WTC11 (cell line): ENCODE measurements at regions not wholly inside any gene's neighbourhood (a gene's known extent, or its start where the extent isn't known, plus 50 kb on each side); places are given as distances from the start of the nearest gene placed in this dataset.
"Not testable (repeated sequence)": the region's sequence is repeated elsewhere in the genome, so short reads cannot be mapped to it uniquely, and the experiment has no call there.

ENCODE experiments used
- ATAC-seq: fragments of 200-7000 bp; cut with Tn5 transposase; 2 replicates; pipeline ENCODE4 v1.10.0; 2021; ENCODE audit warnings: mild to moderate bottlenecking, moderate library complexity
- CTCF ChIA-PET: fragments of 300-600 bp; sonication (Branson Sonifier 250); formaldehyde crosslinking; loops from one replicate; lab custom pipeline; 2021; ENCODE audit warnings: antibody characterized with exemption; lab: Charles Lee
- POLR2A ChIA-PET: fragments of 350-600 bp; sonication (Branson Sonifier 250); formaldehyde crosslinking; loops from one replicate; lab custom pipeline; 2021; ENCODE audit warnings: antibody characterized with exemption; lab: Charles Lee
- DNase-seq: peaks from one replicate; pipeline ENCODE4 v3.0.0; 2021; ENCODE audit warnings: low spot score
- H3K27ac Mint-ChIP-seq: 2 replicates; pipeline ENCODE4 v1.8.0; 2021; ENCODE audit warnings: mixed read lengths
- H3K27me3 Mint-ChIP-seq: 2 replicates; pipeline ENCODE4 v1.8.0; 2021; ENCODE audit warnings: low read depth, mild to moderate bottlenecking, moderate library complexity, mixed read lengths
- H3K36me3 Mint-ChIP-seq: 2 replicates; pipeline ENCODE4 v1.8.0; 2021; ENCODE audit warnings: mixed read lengths
- H3K4me1 Mint-ChIP-seq: 2 replicates; pipeline ENCODE4 v1.8.0; 2022; ENCODE audit warnings: mixed read lengths
- H3K4me3 Mint-ChIP-seq: 2 replicates; pipeline ENCODE4 v1.8.0; 2021; ENCODE audit warnings: mild to moderate bottlenecking, moderate library complexity, mixed read lengths
- H3K9me3 Mint-ChIP-seq: 2 replicates; pipeline ENCODE4 v1.8.0; 2021; ENCODE audit warnings: mixed read lengths
- EMX1 ChIP-seq: fragments of 250-450 bp; sonication (Bioruptor Pico); IDR thresholded peaks from 2 replicates; pipeline ENCODE4 v1.8.0; 2021; ENCODE audit warnings: mild to moderate bottlenecking
- GRHL2 ChIP-seq: fragments of 250-450 bp; sonication (Bioruptor Pico); IDR thresholded peaks from 2 replicates; pipeline ENCODE4 v1.8.0; 2022; ENCODE audit warnings: mild to moderate bottlenecking, moderate library complexity; ENCODE audit not compliant: insufficient replicate concordance, severe bottlenecking
- HMGA2 ChIP-seq: fragments of 250-450 bp; sonication (Bioruptor Pico); IDR thresholded peaks from 2 replicates; pipeline ENCODE4 v1.4.0; 2021; ENCODE audit warnings: mild to moderate bottlenecking, moderate library complexity
- PRRX2 ChIP-seq: fragments of 250-450 bp; sonication (Bioruptor Pico); IDR thresholded peaks from 2 replicates; pipeline ENCODE4 v1.8.0; 2021; ENCODE audit warnings: mild to moderate bottlenecking
- SP1 ChIP-seq: sonication (generic); formaldehyde crosslinking; conservative IDR thresholded peaks from 2 replicates; pipeline ENCODE4 v1.8.1; 2022; ENCODE audit warnings: missing genetic modification reagents
- ZNF671 ChIP-seq: fragments of 250-450 bp; sonication (Bioruptor Pico); IDR thresholded peaks from 2 replicates; pipeline ENCODE4 v1.8.0; 2021; ENCODE audit warnings: mild to moderate bottlenecking
- TF ChIP-seq, protein P1 (sequence below): sonication (generic); formaldehyde crosslinking; IDR thresholded peaks from 2 replicates; pipeline ENCODE4 v1.8.1; 2023; ENCODE audit warnings: mild to moderate bottlenecking, missing genetic modification reagents
- TF ChIP-seq, protein P2 (sequence below): fragments of 250-450 bp; sonication (Bioruptor Pico); IDR thresholded peaks from 2 replicates; pipeline ENCODE4 v1.9.0; 2021; ENCODE audit warnings: mild to moderate bottlenecking, borderline replicate concordance
- TF ChIP-seq, protein P3 (sequence below): sonication (generic); formaldehyde crosslinking; IDR thresholded peaks from 2 replicates; pipeline ENCODE4 v1.8.0; 2022; ENCODE audit warnings: missing genetic modification reagents
- TF ChIP-seq, protein P4 (sequence below): fragments of 250-450 bp; sonication (Bioruptor Pico); conservative IDR thresholded peaks from 2 replicates; pipeline ENCODE4 v1.9.0; 2021; ENCODE audit warnings: mild to moderate bottlenecking
- TF ChIP-seq, protein P5 (sequence below): sonication (generic); formaldehyde crosslinking; IDR thresholded peaks from 2 replicates; pipeline ENCODE4 v1.8.0; 2022; ENCODE audit warnings: mild to moderate bottlenecking, missing genetic modification reagents

DNA sequence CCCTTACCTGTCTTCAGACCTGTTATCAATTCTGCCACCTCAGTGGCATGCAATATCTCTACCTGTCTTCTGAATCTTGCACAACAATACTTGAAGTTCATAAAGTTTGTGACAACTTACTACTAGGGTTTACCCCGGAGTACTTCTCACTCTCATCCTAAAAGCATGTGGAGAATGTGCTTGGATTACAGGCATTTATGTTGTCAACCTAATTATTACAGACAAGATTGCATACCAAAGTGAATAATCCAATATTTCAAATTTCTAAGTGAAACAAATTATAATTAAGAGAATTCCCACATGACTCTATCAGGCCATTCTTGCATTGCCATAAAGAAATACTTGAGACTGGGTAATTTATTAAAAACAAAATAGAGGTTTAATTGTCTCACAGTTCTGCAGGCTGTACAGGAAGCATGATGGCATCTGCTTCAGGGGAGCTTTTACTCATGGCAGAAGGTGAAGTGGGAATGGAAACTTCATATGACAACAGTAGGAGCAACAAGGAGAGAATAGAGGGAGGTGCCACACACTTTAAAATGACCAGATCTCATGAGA, 661.0 kb upstream of the SPRY2 start (continued):
- TF ChIP-seq, protein P1, sequence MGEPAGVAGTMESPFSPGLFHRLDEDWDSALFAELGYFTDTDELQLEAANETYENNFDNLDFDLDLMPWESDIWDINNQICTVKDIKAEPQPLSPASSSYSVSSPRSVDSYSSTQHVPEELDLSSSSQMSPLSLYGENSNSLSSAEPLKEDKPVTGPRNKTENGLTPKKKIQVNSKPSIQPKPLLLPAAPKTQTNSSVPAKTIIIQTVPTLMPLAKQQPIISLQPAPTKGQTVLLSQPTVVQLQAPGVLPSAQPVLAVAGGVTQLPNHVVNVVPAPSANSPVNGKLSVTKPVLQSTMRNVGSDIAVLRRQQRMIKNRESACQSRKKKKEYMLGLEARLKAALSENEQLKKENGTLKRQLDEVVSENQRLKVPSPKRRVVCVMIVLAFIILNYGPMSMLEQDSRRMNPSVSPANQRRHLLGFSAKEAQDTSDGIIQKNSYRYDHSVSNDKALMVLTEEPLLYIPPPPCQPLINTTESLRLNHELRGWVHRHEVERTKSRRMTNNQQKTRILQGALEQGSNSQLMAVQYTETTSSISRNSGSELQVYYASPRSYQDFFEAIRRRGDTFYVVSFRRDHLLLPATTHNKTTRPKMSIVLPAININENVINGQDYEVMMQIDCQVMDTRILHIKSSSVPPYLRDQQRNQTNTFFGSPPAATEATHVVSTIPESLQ (CRISPR knock-in tag): no peak
- TF ChIP-seq, protein P2, sequence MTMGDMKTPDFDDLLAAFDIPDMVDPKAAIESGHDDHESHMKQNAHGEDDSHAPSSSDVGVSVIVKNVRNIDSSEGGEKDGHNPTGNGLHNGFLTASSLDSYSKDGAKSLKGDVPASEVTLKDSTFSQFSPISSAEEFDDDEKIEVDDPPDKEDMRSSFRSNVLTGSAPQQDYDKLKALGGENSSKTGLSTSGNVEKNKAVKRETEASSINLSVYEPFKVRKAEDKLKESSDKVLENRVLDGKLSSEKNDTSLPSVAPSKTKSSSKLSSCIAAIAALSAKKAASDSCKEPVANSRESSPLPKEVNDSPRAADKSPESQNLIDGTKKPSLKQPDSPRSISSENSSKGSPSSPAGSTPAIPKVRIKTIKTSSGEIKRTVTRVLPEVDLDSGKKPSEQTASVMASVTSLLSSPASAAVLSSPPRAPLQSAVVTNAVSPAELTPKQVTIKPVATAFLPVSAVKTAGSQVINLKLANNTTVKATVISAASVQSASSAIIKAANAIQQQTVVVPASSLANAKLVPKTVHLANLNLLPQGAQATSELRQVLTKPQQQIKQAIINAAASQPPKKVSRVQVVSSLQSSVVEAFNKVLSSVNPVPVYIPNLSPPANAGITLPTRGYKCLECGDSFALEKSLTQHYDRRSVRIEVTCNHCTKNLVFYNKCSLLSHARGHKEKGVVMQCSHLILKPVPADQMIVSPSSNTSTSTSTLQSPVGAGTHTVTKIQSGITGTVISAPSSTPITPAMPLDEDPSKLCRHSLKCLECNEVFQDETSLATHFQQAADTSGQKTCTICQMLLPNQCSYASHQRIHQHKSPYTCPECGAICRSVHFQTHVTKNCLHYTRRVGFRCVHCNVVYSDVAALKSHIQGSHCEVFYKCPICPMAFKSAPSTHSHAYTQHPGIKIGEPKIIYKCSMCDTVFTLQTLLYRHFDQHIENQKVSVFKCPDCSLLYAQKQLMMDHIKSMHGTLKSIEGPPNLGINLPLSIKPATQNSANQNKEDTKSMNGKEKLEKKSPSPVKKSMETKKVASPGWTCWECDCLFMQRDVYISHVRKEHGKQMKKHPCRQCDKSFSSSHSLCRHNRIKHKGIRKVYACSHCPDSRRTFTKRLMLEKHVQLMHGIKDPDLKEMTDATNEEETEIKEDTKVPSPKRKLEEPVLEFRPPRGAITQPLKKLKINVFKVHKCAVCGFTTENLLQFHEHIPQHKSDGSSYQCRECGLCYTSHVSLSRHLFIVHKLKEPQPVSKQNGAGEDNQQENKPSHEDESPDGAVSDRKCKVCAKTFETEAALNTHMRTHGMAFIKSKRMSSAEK (CRISPR knock-in tag): no peak

DNA sequence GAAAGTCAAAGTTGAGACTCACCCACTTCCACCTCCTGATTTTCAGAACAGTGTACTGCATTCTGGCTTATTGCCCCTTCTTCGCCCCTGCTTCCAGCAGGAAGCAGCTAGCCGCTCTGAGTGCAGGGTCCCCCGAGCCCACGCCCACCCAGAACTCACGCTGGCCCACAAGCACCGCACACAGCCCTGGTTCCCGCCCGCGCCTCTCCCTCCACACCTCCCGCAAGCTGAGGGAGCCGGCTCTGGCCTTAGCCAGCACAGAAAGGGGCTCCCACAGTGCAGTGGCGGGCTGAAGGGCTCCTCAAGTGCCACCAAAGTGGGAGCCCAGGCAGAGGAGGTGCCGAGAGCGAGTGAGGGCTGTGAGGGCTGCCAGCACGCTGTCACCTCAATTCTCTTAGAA, 657.7 kb upstream of the SPRY2 start:
- POLR2A ChIA-PET, ATAC-seq, H3K4me1 Mint-ChIP-seq, CTCF ChIA-PET, DNase-seq, H3K27ac Mint-ChIP-seq, H3K36me3 Mint-ChIP-seq, H3K27me3 Mint-ChIP-seq, H3K4me3 Mint-ChIP-seq: not testable (repeated sequence)
- H3K9me3 Mint-ChIP-seq: peaks cover 19% of the 10 kb centered on the region

DNA sequence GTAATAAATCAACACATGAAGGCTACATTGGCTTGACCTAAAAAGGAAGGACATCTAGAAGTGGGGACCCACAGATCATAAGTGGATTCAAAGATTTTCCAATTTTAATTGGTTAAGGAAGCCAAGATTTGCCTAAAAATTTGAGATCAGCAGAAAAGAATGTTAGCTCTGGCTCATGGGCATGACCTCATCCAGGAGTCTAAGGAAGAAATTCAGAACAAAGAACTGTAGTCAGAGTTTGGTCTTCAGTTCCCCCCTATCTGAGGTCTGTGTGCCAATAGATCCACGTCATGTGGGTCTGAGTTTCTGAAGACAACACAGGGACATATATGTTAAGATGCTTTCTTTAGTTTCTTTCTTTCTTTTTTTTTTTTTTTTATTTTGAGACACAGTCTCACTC, 648.8 kb upstream of the SPRY2 start:
- Mint-ChIP-seq H3K27ac (no peak overlapping the region), H3K36me3 (peaks cover 21% of the 10 kb centered on the region), H3K27me3 (no peaks in the 10 kb centered on the region; the same call in 1 of the 2 replicates), H3K4me3 (no peak overlapping the region), H3K9me3 (peaks cover 39% of the 10 kb centered on the region), H3K4me1 (no peaks in the 10 kb centered on the region)
- DNase-seq: no peak
- CTCF ChIA-PET: interaction anchor here (1.1 to 1.5 kb wide), 2 partner anchors 11 to 28 kb away, joined by 3 to 4 read pairs; no protein-coding TSS in a partner anchor
- ATAC-seq: no peak
- POLR2A ChIA-PET: no interaction called here
- no peak for TF ChIP-seq SP1 (CRISPR knock-in tag)
- no peak for TF ChIP-seq PRRX2
- no peak for TF ChIP-seq ZNF671
- TF ChIP-seq EMX1 (CRISPR knock-in tag): no peak
- TF ChIP-seq, protein P3, sequence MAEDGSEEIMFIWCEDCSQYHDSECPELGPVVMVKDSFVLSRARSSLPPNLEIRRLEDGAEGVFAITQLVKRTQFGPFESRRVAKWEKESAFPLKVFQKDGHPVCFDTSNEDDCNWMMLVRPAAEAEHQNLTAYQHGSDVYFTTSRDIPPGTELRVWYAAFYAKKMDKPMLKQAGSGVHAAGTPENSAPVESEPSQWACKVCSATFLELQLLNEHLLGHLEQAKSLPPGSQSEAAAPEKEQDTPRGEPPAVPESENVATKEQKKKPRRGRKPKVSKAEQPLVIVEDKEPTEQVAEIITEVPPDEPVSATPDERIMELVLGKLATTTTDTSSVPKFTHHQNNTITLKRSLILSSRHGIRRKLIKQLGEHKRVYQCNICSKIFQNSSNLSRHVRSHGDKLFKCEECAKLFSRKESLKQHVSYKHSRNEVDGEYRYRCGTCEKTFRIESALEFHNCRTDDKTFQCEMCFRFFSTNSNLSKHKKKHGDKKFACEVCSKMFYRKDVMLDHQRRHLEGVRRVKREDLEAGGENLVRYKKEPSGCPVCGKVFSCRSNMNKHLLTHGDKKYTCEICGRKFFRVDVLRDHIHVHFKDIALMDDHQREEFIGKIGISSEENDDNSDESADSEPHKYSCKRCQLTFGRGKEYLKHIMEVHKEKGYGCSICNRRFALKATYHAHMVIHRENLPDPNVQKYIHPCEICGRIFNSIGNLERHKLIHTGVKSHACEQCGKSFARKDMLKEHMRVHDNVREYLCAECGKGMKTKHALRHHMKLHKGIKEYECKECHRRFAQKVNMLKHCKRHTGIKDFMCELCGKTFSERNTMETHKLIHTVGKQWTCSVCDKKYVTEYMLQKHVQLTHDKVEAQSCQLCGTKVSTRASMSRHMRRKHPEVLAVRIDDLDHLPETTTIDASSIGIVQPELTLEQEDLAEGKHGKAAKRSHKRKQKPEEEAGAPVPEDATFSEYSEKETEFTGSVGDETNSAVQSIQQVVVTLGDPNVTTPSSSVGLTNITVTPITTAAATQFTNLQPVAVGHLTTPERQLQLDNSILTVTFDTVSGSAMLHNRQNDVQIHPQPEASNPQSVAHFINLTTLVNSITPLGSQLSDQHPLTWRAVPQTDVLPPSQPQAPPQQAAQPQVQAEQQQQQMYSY: no peak
- no peak for TF ChIP-seq HMGA2 (CRISPR knock-in tag)
- TF ChIP-seq, protein P4, sequence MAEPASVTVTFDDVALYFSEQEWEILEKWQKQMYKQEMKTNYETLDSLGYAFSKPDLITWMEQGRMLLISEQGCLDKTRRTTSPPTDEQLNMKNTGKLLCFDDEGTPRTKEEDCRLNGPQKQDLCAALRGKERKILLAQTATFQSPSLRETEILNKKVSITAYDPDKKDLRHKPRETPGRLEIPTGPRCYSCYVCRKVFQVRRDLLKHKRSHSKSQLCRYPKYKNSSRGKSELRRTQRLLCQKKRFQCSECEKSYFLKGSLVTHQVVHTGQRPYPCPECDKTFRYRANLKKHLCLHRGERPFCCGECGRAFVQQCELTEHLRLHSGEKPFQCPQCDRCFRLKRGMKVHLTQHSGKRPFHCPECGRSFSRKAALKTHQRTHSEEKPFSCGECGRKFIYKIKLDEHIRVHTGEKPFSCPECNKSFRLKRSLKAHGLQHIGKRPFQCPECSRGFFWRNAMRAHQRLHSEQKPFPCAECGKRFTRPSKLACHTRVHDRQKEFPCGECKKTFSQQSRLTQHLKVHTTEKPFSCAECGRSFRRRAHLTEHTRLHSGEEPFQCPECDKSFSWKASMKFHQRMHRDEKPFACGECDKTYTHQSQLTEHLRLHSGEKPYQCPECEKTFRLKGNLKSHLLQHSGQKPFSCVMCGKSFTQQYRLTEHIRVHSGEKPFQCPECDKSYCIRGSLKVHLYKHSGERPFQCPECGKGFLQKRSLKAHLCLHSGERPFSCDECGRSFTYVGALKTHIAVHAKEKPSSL (CRISPR knock-in tag): no peak
- TF ChIP-seq, protein P5, sequence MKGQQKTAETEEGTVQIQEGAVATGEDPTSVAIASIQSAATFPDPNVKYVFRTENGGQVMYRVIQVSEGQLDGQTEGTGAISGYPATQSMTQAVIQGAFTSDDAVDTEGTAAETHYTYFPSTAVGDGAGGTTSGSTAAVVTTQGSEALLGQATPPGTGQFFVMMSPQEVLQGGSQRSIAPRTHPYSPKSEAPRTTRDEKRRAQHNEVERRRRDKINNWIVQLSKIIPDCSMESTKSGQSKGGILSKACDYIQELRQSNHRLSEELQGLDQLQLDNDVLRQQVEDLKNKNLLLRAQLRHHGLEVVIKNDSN: no peak
- TF ChIP-seq GRHL2 (CRISPR knock-in tag): no peak
